ENCODE measurements at regions not wholly inside any gene's neighbourhood (a gene's known extent, or its start where the extent isn't known, plus 50 kb on each side); places are given as distances from the start of the nearest gene placed in this dataset.

- TF ChIP-seq YY1 (IDR thresholded peaks at IDR 0.05; ENCODE audit: insufficient read depth, insufficient read length) (no peak), SUZ12 (IDR thresholded peaks at IDR 0.05; ENCODE audit: extremely low read depth, insufficient read depth, insufficient read length) (no peak), ZNF274 (IDR thresholded peaks at IDR 0.05; ENCODE audit: low read depth, low read length) (no peak)
These were observed 52.1 kb upstream of the FMR1 start for GRCh38 chrX:147859666-147860065.

All from NT2/D1 (cell line).